NCI-H526 (cell line): ENCODE measurements at regions not wholly inside any gene's neighbourhood (a gene's known extent, or its start where the extent isn't known, plus 50 kb on each side); places are given as distances from the start of the nearest gene placed in this dataset.
"Not testable (repeated sequence)": the region's sequence is repeated elsewhere in the genome, so short reads cannot be mapped to it uniquely, and the experiment has no call there.

Source experiments
- DNase-seq, 2 experiments: peaks; one replicate each; lab custom pipeline; 2025; lab: John Stamatoyannopoulos, UW

DNA sequence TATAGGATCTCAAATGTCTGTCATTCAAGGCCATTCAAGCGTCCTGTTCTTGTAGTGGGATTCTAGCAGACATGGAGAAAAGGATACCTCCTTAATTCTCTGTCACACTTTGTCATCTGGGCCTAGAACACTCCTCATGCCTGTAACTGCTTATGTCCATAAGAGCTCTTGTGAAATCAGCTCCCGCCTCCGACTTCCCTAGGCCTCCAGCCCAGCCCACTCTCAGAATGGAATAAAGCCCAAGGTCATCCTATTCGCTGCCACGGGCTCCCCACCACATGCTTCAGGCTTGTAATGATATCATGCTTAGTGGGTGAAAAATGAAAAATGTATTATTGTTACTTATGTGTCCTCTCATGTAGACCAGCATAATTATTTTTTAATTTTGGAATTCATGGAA lies 632.5 kb downstream of the ISL1 start:
- DNase-seq = no peak

DNA sequence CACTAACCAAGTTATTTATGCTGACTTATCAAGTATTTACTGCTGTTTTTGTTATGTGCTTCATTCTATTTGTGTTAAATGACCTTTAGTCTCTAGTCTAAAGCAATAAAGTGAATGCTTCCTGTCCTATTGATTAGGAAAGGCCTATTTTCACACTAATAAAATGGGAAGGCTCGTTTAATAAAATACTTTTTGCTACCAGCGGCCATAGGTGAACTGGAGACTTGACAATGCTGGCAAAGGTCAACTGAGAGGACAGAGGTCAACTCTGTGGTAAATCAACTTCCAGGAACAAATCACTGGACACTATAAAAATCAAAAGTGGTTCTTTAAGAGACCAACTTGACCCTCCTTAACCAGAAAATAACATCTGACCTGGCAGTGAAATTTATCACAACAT lies 634.3 kb downstream of the ISL1 start:
- DNase-seq = no peak

DNA sequence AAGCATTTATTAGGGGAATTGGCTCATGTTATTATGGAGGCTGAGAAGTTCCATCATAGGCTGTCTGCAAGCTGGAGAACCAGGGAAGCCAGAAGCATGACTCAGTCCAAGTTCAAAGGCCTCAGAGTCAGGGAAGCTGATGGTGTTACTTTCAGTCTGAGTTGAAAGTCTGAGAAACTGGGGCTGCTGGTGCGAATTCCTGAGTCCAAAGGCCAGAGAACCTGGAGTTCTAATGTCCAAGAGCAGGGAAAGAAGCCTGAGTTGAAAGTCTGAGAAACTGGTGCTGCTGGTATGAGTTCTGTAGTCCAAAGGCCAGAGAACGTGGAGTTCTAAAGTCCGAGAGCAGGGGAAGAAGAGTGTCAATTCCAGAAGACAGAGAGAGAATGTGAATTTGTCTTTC lies 641.1 kb downstream of the ISL1 start:
- no peak for DNase-seq

DNA sequence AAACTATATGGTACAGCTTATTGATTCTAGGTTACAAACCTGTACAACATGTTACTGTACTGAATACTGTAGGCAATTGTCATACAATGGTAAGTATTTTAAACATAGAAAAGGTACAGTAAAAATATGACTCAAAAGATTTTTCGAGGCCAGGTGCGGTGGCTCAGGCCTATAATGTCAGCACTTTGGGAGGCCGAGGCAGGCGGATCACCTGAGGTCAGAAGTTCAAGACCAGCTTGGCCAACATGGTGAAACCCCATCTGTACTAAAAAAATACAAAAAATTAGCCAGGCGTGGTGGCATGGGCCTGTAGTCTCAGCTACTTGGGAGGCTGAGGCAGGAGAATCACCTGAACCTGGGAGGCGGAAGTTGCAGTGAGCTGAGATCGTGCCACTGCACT lies 646.6 kb downstream of the ISL1 start:
- DNase-seq = not testable (repeated sequence)

DNA sequence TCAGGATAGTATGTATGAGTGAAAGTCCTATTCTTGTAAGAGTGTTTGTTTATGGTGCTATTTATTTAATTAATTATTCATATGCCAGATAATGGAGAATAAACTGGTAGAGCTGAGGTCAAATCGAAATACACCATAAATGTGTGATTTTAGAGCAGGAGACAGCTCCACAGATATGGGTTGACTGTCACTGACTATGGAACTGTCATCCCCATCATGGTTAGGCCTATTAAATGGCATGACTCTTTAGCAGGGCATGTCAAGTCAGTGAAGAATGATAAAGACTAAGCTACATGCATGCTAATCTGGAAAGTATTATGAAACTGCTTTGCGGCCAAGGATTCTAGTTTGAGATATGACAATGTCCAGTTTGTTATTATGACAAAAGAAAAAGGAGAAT lies 658.6 kb downstream of the ISL1 start:
- no peak for DNase-seq

DNA sequence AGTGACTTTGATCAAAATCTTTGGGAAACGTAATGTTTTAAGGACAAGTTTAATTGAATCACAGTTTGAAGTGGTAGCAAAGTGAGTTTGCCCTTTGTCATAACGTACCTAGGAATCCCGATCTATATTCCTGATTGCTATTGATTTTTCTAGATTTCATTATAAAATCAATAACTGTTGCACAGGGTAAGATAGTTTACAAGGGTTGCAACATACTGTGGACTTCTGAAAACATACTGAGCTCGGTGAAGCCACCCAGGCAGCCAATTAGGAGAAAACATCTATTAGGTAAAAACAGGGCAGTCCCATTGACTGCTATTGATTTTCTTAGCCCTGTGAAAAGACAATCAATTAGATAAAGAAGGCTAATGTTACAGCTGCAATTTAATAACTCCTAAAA lies 659.9 kb downstream of the ISL1 start:
- no peak for DNase-seq

DNA sequence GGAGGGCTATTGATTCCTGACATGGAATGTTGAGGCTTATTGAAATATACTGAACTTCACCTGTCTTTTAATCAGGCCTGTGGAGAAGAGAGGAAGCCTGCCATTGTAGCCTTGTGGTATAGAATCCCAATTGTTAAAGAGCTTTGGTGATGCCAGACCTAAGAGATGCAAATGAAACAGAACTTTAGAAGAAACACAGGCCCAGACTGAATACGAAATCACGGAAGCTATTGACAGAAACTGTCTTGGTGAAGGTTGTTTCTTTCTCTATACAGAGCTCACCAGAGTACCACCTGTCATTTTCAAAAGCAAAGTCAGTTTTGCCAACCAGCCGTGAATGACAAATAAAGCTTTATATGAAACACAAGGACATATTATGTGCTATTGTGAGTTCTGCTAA lies 660.3 kb downstream of the ISL1 start:
- DNase-seq = no peak

DNA sequence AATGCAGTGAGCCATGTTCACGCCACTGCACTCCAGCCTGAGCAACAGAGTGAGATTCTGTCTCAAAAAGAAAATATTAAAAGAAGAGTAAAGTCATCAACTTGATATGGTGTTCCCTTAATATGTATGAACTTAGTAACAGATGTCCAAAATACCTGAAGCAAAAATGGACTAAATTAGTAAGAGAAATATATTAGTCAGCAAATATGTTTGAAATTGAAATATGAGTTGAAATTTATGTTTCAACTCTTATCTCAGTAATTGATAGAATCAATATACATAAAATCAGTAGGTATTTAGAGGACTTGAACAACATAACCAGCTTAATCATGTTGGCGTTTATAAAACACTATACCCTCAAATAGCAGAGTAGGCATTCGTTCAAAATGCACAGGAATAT lies 668.5 kb downstream of the ISL1 start:
- no peak for DNase-seq

DNA sequence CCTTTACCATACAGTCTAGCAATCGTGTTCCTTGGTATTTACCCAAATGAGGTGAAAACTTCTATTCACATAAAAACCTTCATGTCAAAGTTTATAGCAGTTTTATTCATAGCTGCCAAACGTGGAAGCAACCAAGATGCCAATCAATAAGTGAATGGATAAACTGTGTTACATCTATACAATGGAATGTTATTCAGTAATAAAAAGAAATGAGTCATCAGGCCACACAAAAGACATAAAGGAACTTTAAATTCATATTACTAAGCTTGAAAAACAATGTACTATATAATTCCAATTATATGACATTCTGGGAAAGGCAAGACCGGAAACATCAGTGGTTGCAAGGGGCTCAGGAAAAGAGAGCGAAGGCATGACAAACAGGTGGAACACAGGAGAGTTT lies 679.9 kb downstream of the ISL1 start:
- DNase-seq = no peak

DNA sequence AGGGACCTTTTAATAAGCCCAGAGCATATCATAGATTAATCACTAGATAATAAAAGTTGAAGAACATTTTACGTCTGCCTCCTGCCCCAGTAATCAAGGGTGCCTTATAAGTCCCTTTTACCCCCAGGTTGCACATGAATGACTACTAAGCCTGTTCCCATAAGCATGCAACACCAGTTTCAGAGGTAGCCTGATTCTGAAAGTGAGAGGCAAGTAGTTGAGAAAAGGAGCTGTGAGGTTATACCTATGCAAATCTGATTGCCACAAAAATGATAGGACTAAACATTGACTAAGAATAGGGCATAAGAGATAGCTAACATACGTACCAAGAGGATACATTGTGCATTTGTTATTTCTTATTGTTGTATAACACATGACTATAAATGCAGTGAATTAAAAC lies 681.9 kb downstream of the ISL1 start:
- DNase-seq = no peak

DNA sequence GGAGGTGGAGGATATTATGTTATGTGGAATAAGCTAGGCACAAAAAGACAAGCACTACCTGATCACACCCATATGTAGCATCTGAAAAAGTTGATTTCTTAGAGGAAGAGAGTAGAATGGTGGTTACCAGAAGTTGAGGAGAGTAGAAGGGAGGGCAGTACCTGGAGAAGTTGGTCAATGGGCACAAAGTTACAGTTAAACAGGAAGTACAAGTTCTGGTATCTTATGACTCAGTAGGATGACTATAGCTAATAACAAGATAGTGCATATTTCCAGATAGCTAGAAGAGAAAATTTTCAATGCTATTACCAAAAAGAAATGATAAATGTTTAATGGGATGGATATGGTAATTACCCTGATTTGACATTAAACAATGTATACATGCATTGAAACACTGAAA lies 686.7 kb downstream of the ISL1 start:
- no peak for DNase-seq

DNA sequence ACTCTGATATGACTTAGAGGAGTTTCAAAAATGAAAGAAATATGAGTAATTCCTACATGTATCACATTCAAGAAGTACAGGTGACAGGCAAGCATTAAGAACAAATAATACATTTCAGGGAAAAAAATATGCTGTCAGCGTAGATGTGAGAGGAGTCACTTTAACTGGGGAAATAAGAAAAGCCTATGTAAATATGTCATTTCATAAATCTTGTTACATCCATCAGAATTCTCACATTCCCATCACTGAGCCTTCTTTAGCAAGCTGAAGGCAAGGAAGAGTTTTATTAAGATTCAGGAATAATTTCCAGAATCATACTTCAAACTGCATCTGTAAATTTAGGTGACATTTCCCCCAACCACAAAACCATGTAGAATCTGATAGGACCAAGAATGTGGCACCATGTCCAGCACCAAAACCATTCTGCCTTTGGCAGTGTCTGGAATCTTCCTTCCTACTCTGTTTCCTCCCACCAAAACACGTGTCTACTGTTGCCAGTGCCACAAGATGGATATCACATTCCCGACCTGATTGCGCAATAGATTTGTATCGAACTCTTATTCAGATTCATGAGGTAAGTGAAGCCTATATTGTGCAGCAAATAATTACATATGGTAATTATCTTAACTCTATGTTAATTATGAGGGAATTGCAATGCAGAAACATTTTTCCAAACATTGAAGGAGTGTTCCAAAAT lies 690.9 kb downstream of the ISL1 start:
- no peak for DNase-seq

DNA sequence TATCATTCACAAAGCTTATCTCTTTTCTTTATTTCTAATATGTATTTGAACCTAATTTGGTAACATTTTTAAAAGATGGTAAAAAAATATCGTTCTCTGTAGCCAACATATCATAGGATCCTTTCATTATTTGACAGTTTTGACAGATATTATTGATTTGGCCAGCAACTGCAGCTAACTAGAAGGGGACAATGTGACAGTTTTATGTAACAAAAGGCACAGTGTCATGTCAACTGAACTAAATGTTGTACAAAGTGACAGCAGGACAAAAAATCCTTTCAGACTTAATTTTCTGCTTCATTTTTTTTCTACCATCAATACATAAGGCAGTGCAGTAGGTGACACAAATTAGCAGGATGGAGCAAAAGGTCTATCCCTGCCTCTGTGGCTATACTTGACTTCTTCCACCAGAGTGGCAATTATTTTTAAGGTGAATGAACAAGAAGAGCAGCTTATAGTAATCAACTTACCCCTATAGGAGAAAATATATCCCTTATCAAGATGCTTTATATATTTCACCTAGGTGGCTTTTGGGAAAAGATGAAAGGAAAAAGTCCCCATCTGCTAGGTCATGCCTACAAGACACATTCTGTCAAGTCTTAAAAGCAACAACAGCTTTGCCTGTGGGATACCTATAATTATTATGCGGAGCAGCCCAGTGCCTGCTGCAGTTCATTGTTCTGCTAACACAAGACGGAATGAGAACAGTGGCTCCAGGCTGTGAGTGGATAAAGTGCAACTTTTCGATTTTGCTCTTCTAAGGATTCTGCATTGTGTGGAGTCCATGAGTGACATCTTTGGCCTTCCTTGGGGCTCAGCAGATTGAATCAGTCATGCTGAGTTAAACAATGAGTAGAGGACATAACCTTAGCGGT lies 694.9 kb downstream of the ISL1 start:
- DNase-seq = no peak

DNA sequence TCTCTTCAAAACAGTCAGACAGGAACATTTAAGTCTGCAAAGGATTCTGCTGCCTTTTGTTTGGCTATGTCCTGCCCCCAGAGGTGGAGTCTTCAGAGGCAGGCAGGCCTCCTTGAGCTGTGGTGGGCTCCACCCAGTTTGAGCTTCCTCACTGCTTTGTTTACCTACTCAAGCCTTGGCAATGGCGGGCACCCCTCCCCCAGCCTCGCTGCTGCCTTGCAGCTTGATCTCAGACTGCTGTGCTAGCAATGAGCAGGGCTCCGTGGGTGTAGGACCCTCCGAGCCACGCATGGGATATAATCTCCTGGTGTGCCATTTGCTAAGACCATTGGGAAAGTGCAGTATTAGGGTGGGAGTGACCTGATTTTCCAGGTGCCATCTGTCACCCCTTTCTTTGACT lies 685.4 kb upstream of the ITGA1 start:
- DNase-seq = not testable (repeated sequence)

DNA sequence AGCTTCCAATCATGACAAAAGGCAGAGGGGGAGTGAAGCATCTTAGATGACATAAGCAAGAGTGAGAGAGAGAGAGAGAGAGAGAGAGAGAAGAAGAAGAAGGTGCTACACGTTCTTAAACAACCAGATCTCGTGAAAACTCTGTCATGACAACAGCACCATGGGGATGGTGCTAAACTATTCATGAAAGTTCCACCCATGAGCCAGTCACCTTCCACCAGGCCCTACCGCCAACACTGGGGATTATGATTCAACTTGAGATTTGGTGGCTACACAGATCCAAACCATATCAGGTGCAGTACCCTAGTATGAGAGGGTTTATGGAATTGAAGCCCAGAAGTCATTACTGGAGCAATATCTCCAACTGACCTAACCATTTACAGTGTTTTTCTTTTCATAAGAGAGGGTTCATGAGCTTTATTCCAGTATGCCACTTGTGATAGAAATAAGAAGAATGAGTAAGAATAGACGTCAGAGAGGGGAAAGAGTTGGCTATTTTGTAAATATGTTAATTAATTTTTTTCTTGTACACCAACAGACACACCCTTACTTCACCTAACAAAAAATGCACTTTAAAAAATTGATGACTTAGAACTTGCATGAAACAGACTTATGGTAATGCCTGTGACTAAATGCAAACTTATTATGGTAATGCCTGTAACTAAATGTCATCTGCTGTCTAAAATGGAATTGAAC lies 680.4 kb upstream of the ITGA1 start:
- no peak for DNase-seq

DNA sequence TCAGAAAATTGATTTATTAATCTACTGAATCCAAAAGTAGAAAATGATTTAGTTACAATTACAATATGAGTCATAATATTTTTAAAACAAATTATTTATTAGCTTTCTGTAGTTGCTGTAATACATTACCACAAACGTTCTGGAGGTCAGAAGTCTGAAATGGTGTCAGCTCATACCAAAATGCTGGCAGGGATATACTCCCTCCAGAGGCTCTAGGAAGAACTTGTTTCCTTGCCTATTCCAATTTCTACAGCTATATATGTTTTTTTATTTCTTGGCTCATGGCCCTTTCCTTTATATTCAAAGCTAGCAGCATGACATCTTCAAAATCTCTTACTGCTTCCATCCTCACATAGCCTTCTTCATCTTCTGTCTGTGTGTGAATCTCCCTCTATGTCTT lies 667.9 kb upstream of the ITGA1 start:
- DNase-seq = no peak

DNA sequence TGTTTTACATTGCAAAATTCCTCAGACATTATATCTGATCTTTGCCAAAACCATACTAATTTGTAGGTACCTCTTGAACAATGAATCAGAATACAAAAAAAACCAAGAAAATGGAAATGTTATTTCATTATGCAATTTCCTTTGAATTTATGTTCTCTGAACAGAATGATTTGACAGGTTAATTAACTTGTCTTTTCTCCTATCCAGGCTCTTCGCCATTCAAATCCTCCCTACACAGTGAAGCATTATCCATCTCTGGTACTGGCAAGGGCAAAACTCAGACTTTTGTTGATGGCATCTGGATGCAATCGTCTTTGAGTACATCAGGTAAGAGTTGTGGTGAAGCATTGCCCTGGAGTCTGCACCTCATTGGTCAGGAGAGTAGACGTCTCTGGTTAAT lies 655.7 kb upstream of the ITGA1 start:
- no peak for DNase-seq

DNA sequence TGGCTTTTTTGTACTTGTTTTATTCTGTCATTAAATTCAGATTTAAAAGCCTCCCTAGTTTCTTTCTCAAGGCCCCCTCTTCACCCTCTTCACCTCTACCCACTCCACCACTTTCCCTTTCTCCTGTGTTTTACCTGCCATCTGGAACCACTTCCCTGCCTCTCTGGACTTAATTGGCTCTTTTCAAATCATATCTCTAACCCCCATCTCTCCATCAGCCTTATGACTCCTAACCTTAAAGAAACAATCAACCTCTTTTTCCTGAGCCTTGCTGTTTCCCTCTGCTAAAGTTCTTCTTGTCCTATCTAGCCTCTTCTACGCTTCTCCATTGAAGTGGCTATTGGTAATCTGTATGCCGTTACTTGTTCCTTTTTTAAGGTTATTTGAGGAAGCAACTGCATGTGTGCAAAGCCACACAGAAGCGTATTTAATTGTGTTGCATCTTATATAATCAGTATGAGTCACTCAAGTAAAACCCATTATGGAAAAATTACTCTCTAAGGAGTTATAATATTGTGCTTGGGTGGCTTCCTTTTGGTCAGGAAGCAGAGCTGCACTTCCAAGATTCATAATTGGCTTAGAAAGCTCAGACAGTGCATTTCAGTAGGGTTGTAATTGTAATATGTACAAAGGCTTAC lies 653.6 kb upstream of the ITGA1 start:
- no peak for DNase-seq

DNA sequence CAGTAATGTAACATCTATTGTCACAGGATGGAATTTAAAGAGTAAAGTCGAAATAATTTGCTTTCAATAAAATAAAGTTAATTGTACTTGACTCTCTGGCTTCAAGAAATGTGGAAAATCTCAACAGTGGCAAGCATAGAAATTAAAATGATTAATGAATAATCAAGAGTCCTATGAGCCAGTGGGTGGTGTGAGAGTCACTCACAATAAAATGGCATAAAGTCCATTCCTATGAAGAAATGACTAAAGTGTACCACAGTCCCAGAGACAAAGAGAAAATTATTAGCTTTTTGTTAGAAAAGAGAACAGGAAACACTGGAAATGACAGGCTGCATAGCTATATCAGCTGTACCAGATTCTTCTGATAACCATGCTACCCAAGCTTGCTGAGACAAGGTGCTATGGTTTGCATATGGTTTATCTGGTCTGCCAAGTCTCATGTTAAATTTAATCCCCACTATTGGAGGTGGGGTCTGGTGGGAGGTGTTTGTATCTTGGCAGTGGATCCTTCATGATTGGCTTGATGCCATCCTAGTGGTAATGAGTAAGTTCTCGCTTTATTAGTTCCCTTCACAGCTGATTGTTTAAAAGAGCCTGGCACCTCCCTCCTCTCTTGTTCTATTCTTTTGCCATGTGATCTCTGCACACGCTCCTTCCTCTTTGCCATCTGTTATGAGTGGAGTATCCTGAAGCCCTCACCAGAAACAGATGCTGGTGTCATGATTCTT lies 647.7 kb upstream of the ITGA1 start:
- no peak for DNase-seq

DNA sequence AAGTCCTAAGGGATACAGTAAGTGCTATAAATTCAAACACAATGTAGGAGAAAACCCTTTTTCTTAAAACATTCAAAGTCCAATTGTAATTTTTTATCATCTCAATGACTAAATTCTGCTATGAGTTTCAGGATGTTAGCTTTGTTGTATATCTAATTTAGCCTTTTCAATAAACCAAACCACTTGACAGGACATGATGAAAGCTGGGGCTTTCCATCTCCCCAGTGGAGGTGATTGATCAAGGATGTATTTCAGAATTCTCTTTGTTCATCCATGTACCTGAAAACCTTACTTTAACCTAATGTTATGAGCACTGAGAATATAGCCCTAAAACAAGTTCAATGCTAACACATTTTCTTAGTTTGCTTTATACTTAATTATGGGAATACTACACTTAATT lies 639.0 kb upstream of the ITGA1 start:
- no peak for DNase-seq

DNA sequence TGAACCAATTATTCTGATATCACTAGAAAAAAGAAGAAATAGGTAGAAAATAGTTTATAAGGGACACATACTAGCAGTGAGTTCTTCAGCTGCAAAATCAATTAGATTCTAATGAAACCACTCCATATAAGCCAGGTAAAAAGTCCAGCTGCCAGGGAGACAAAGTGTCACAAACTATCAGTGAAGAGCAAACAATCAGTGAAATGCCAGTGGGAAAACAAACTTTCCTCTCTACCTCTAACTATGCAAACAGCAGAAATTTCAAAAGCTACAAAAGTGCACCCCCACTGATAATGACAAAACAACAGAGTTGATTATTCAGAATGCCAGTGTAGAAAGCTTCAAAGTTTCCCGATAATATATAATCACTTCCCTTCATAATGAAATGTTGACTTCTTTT lies 637.2 kb upstream of the ITGA1 start:
- DNase-seq = no peak

DNA sequence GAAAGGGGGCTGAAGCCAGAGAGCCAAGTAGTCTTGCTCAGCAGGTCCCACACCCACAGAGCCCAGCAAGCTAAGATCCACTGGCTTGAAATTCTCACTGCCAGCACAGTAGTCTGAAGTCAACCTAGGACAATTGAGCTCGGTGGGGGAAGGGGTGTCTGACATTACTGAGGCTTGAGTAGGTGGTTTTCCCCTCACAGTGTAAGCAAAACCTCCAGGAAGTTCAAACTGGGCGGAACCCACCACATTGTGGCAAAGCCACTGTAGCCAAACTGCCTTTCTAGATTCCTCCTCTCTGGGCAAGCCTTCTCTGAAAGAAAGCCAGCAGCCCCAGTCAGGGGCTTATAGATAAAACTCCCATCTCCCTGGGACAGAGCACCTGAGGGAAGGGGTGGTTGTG lies 630.9 kb upstream of the ITGA1 start:
- DNase-seq = not testable (repeated sequence)
